ENCODE measurements at regions not wholly inside any gene's neighbourhood (a gene's known extent, or its start where the extent isn't known, plus 50 kb on each side); places are given as distances from the start of the nearest gene placed in this dataset.

- no peak for TF ChIP-seq CTCF (IDR thresholded peaks at IDR 0.05)
- no peak for TF ChIP-seq EZH2 (IDR thresholded peaks at IDR 0.05; ENCODE audit: borderline replicate concordance, insufficient read depth, low read depth, low read length, poor library complexity, severe bottlenecking)
Measured at GRCh38 chrX:81996166-81996565, 794.3 kb downstream of the SH3BGRL start.

Measured in B cell (primary cell).